GM12891 (cell line): ENCODE measurements at regions not wholly inside any gene's neighbourhood (a gene's known extent, or its start where the extent isn't known, plus 50 kb on each side); places are given as distances from the start of the nearest gene placed in this dataset.

Experiments
- PAX5 ChIP-seq: IDR thresholded peaks from 2 replicates; pipeline ENCODE4 v1.6.1; 2011; ENCODE audit warnings: low read length, moderate library complexity, mild to moderate bottlenecking; ENCODE audit not compliant: insufficient read depth, severe bottlenecking
- POLR2A ChIP-seq: IDR thresholded peaks from 2 replicates; pipeline ENCODE4 v1.6.1; 2011; ENCODE audit warnings: low read depth, low read length, control low read depth
- POLR2AphosphoS5 ChIP-seq: IDR thresholded peaks from 2 replicates; pipeline ENCODE4 v1.6.1; 2011; ENCODE audit warnings: low read depth, low read length, control low read depth
- POU2F2 ChIP-seq: IDR thresholded peaks from 2 replicates; pipeline ENCODE4 v1.6.1; 2011; ENCODE audit warnings: low read depth, mild to moderate bottlenecking, control low read depth, low read length, moderate library complexity
- SPI1 ChIP-seq: IDR thresholded peaks from 2 replicates; pipeline ENCODE4 v1.6.1; 2011; ENCODE audit warnings: low read depth, low read length, control low read depth
- TAF1 ChIP-seq: IDR thresholded peaks from 2 replicates; pipeline ENCODE4 v1.6.1; 2011; ENCODE audit warnings: low read depth, low read length, control low read depth

GRCh38 chr22:27245056-27245455 lies 556.5 kb downstream of the MN1 start:
- TF ChIP-seq TAF1 (no peak), POLR2A (no peak), POLR2AphosphoS5 (no peak), POU2F2 (no peak), SPI1 (no peak), PAX5 (no peak)
